A673 (cell line): ENCODE measurements at regions not wholly inside any gene's neighbourhood (a gene's known extent, or its start where the extent isn't known, plus 50 kb on each side); places are given as distances from the start of the nearest gene placed in this dataset.

Source experiments
- CTCF ChIP-seq: fragments of 300-800, 200-600 bp; sonication (generic); conservative IDR thresholded peaks from 2 replicates; pipeline ENCODE4 v1.5.1; 2017; ENCODE audit warnings: low read depth, mild to moderate bottlenecking, antibody characterized with exemption, low read length, moderate library complexity, mixed read lengths
- EZH2 ChIP-seq: fragments of 200-600 bp; sonication (generic); IDR thresholded peaks from 2 replicates; pipeline ENCODE4 v1.6.1; 2017; ENCODE audit warnings: borderline replicate concordance, low read depth, mild to moderate bottlenecking, mixed read lengths, antibody characterized with exemption, low read length; ENCODE audit not compliant: poor library complexity, severe bottlenecking

DNA sequence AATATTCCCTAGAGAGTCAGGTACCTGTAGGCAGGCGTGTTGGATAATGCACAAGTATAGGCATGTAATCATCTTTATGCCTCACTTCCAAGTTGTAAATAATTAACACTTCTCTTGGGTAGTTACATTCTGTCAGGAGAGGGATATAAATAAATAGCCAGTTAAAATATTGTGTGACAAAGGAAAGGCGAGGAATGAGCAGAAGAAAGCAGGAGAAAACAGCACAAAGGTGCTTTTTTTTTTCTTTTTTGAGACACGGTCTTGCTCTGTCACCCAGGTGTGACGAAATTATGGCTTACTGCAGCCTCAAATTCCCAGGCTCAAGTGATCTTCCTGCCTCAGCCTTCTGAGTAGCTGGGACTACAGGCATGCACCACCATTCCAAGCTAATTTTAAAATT, 99.2 kb upstream of the LYZL2 start:
- TF ChIP-seq CTCF (no peak), EZH2 (no peak)
